ENCODE measurements at regions not wholly inside any gene's neighbourhood (a gene's known extent, or its start where the extent isn't known, plus 50 kb on each side); places are given as distances from the start of the nearest gene placed in this dataset.

- TF ChIP-seq POLR2A (IDR thresholded peaks at IDR 0.05; ENCODE audit: borderline replicate concordance, extremely low read depth, insufficient read depth, insufficient read length) (no peak), EZH2phosphoT487 (IDR thresholded peaks at IDR 0.05; ENCODE audit: borderline replicate concordance) (no peak), POLR2AphosphoS5 (IDR thresholded peaks at IDR 0.05; ENCODE audit: low read depth, low read length) (no peak), RAD21 (IDR thresholded peaks at IDR 0.05; ENCODE audit: low read depth) (no peak), CTCF (IDR thresholded peaks at IDR 0.05 in 2 of 3, conservative IDR thresholded peaks at IDR 0.05 in 1 of 3; ENCODE audit: borderline replicate concordance in 1 of 3, insufficient read depth in 1 of 3, low read depth in 2 of 3, low read length in 2 of 3) (no peak), MAX (IDR thresholded peaks at IDR 0.05) (no peak), TCF7L2 (IDR thresholded peaks at IDR 0.05; ENCODE audit: borderline replicate concordance, extremely low read depth, insufficient read depth, insufficient read length) (no peak), EZH2 (IDR thresholded peaks at IDR 0.05) (no peak), YY1 (IDR thresholded peaks at IDR 0.05; ENCODE audit: extremely low read depth, insufficient replicate concordance, low read depth, low read length) (no peak), FOSL1 (IDR thresholded peaks at IDR 0.05; ENCODE audit: low read depth) (no peak)
Measured at GRCh38 chr10:128811511-128811910, 655.5 kb upstream of the MGMT start.
